Loucy (cell line): ENCODE measurements at regions not wholly inside any gene's neighbourhood (a gene's known extent, or its start where the extent isn't known, plus 50 kb on each side); places are given as distances from the start of the nearest gene placed in this dataset.

Experiments used
- CTCF ChIP-seq: fragments of 200-600 bp; sonication (generic); conservative IDR thresholded peaks from 2 replicates; pipeline ENCODE4 v1.5.1; 2014; ENCODE audit warnings: mild to moderate bottlenecking, antibody characterized with exemption, low read length
- EZH2phosphoT487 ChIP-seq: fragments of 200-600 bp; IDR thresholded peaks from 2 replicates; pipeline ENCODE4 v1.6.1; 2018; ENCODE audit warnings: antibody characterized with exemption, mild to moderate bottlenecking, moderate library complexity, borderline replicate concordance

GRCh38 chr11:42265072-42265471, 805.6 kb upstream of the LRRC4C start:
- TF ChIP-seq CTCF, result no peak
- TF ChIP-seq EZH2phosphoT487, result no peak
